Lower leg skin (tissue), 3 donors: ENCODE measurements at regions not wholly inside any gene's neighbourhood (a gene's known extent, or its start where the extent isn't known, plus 50 kb on each side); places are given as distances from the start of the nearest gene placed in this dataset.

ENCODE experiments used
- POLR2A ChIP-seq, 2 donors: fragments of 450-650 bp; IDR thresholded peaks; one replicate each; pipeline ENCODE4 v1.6.1; 2016 to 2017; ENCODE audit warnings: antibody characterized with exemption in 2 of 2, mild to moderate bottlenecking in 1 of 2, moderate library complexity in 1 of 2
- TF ChIP-seq, protein P1 (sequence below), 3 donors: fragments of 450-650 bp; IDR thresholded peaks; one replicate each; pipeline ENCODE4 v1.5.1; 2016; ENCODE audit warnings: antibody characterized with exemption in 3 of 3, mild to moderate bottlenecking in 3 of 3, moderate library complexity in 2 of 3

GRCh38 chr16:86676254-86676670 lies 97.9 kb downstream of the FOXL1 start:
- TF ChIP-seq POLR2A (IDR thresholded peaks at IDR 0.05): no peak
- TF ChIP-seq, protein P1, sequence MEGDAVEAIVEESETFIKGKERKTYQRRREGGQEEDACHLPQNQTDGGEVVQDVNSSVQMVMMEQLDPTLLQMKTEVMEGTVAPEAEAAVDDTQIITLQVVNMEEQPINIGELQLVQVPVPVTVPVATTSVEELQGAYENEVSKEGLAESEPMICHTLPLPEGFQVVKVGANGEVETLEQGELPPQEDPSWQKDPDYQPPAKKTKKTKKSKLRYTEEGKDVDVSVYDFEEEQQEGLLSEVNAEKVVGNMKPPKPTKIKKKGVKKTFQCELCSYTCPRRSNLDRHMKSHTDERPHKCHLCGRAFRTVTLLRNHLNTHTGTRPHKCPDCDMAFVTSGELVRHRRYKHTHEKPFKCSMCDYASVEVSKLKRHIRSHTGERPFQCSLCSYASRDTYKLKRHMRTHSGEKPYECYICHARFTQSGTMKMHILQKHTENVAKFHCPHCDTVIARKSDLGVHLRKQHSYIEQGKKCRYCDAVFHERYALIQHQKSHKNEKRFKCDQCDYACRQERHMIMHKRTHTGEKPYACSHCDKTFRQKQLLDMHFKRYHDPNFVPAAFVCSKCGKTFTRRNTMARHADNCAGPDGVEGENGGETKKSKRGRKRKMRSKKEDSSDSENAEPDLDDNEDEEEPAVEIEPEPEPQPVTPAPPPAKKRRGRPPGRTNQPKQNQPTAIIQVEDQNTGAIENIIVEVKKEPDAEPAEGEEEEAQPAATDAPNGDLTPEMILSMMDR (IDR thresholded peaks at IDR 0.05): no peak
